ENCODE measurements at regions not wholly inside any gene's neighbourhood (a gene's known extent, or its start where the extent isn't known, plus 50 kb on each side); places are given as distances from the start of the nearest gene placed in this dataset.
A peak's percentile ranks its signal among the peaks of the same experiment; 100 is the strongest.
"Not testable (repeated sequence)": the region's sequence is repeated elsewhere in the genome, so short reads cannot be mapped to it uniquely, and the experiment has no call there.

- Histone ChIP-seq H3K36me3 (no peaks in the 10 kb centered on the region), H3K4me3 (ENCODE audit: low read depth, low read length) (no peak overlapping the region), H3K27me3 (no peaks in the 10 kb centered on the region), H3K4me1 (peaks cover 12% of the 10 kb centered on the region), H3K9me3 (no peaks in the 10 kb centered on the region)
- DNase-seq, result no peak
- TF ChIP-seq, protein P1, sequence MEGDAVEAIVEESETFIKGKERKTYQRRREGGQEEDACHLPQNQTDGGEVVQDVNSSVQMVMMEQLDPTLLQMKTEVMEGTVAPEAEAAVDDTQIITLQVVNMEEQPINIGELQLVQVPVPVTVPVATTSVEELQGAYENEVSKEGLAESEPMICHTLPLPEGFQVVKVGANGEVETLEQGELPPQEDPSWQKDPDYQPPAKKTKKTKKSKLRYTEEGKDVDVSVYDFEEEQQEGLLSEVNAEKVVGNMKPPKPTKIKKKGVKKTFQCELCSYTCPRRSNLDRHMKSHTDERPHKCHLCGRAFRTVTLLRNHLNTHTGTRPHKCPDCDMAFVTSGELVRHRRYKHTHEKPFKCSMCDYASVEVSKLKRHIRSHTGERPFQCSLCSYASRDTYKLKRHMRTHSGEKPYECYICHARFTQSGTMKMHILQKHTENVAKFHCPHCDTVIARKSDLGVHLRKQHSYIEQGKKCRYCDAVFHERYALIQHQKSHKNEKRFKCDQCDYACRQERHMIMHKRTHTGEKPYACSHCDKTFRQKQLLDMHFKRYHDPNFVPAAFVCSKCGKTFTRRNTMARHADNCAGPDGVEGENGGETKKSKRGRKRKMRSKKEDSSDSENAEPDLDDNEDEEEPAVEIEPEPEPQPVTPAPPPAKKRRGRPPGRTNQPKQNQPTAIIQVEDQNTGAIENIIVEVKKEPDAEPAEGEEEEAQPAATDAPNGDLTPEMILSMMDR (IDR thresholded peaks at IDR 0.05; ENCODE audit: low read depth, low read length), result no peak
These were observed 159.8 kb downstream of the CYSLTR2 start for GRCh38 chr13:48813518-48813917.

DNA sequence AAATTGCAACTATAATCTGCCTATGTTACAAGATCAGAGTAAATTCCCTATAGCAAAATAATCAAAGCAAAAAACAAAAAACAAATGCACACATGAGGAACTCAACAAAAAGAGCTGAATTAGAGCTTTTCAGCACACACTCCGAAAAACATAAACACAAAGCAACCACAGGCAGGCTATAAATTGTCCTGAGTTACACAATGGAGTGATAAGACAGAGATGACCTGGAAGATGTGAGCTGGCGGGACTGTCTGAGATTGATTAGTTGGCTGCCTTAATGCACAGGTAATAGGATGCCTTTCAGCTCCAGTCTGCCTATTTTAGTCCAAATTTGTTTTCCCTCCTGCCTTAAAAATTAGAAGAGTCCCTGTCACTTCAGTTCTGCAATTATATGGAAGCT, 159.0 kb upstream of the FNDC3A start:
- peak overlapping the region; percentile 21 for H3K4me3 ChIP-seq (ENCODE audit: low read depth, low read length)
- H3K27me3 ChIP-seq, result no peaks in the 10 kb centered on the region
- no peaks in the 10 kb centered on the region for H3K36me3 ChIP-seq
- TF ChIP-seq, protein P1 (IDR thresholded peaks at IDR 0.05; ENCODE audit: low read depth, low read length), result no peak
- DNase-seq, result no peak
- peaks cover 19% of the 10 kb centered on the region for H3K4me1 ChIP-seq
- no peaks in the 10 kb centered on the region for H3K9me3 ChIP-seq

DNA sequence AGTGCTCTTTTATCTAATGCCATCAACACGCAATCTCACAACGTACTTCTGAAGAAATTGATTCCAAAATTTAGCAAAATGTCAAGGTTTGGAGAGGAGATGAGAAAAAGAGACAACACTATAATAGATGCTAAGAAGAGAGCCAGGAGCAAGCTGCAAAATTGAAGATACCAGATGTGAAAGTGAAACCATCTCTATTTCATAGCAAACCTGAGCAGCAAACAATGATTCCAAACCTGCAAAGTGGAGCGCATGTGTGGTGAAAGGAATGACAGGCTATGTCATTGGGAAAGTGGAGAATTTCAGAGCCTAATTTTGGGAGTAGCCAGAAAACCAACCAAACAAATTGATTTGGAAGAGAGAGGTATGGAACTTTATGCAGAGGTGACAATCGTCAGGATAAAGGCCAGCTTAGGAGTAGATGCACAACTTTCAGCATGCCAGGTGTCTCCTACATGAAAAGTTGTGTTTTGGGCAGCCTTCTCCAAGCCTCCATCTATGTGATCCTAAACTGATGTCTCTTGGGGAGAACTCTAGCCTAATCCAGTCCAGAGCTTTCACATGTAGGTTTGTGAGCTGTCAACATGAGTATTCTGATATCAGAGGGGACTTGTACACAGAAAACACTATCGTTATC, 158.4 kb upstream of the FNDC3A start:
- no peaks in the 10 kb centered on the region for H3K36me3 ChIP-seq
- peaks cover 19% of the 10 kb centered on the region for H3K4me1 ChIP-seq
- TF ChIP-seq, protein P1 (IDR thresholded peaks at IDR 0.05; ENCODE audit: low read depth, low read length), result no peak
- no peaks in the 10 kb centered on the region for H3K27me3 ChIP-seq
- H3K9me3 ChIP-seq, result no peaks in the 10 kb centered on the region
- DNase-seq, result no peak
- peak overlapping the region; percentile 21 for H3K4me3 ChIP-seq (ENCODE audit: low read depth, low read length)

GRCh38 chr13:48818495-48819356, 157.0 kb upstream of the FNDC3A start:
- no peak for DNase-seq
- H3K36me3 ChIP-seq, result no peaks in the 10 kb centered on the region
- no peaks in the 10 kb centered on the region for H3K9me3 ChIP-seq
- H3K27me3 ChIP-seq, result no peaks in the 10 kb centered on the region
- TF ChIP-seq, protein P1 (IDR thresholded peaks at IDR 0.05; ENCODE audit: low read depth, low read length), result no peak
- H3K4me1 ChIP-seq, result peaks cover 19% of the 10 kb centered on the region
- no peak overlapping the region for H3K4me3 ChIP-seq (ENCODE audit: low read depth, low read length)

- TF ChIP-seq, protein P1 (IDR thresholded peaks at IDR 0.05; ENCODE audit: low read depth, low read length), result no peak
- DNase-seq, result no peak
- no peaks in the 10 kb centered on the region for H3K36me3 ChIP-seq
- no peaks in the 10 kb centered on the region for H3K27me3 ChIP-seq
- H3K4me3 ChIP-seq (ENCODE audit: low read depth, low read length), result no peak overlapping the region
- peaks cover 19% of the 10 kb centered on the region for H3K4me1 ChIP-seq
- H3K9me3 ChIP-seq, result no peaks in the 10 kb centered on the region
These were observed 156.3 kb upstream of the FNDC3A start for GRCh38 chr13:48819376-48819775.

DNA sequence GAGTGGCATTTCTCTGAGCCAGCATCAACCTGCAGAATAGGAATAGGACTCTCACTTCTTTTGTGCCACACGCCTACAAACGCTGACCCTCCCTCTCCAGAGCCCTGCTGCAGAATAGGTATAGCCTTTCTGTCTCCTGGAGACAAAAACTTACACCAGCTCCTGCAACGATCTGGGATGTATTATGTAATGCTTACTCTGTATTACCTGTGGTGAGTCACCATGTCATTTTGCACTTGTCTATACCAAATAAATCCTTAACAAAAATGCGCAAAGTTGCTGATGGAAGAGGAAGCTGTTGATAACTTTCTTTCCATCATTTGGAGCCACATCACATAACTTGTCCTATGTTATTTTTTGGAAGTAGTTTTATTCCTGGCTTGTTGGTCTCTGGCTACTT, 155.8 kb upstream of the FNDC3A start:
- H3K9me3 ChIP-seq, result no peaks in the 10 kb centered on the region
- TF ChIP-seq, protein P1 (IDR thresholded peaks at IDR 0.05; ENCODE audit: low read depth, low read length), result no peak
- no peaks in the 10 kb centered on the region for H3K36me3 ChIP-seq
- peaks cover 19% of the 10 kb centered on the region for H3K4me1 ChIP-seq
- DNase-seq, result no peak
- H3K27me3 ChIP-seq, result no peaks in the 10 kb centered on the region
- no peak overlapping the region for H3K4me3 ChIP-seq (ENCODE audit: low read depth, low read length)

DNA sequence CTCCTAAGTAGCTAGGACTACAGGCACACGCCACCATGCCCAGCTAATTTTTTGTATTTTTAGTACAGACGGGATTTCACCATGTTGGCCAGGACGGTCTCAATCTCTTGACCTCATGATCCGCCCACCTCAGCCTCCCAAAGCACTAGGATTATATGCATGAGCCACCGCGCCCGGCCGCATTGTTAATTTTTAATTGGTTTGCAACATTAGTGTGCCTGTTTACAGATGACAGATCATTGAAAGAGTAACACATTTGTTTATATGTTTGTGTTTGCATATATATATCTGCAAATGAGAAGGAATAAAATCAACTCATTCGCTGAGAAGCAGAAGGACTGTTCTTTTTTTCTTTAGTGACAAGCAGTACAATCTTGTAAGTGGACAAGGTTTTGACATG, 152.2 kb upstream of the FNDC3A start:
- not testable (repeated sequence) for H3K4me3 ChIP-seq (ENCODE audit: low read depth, low read length); H3K4me1 ChIP-seq; H3K9me3 ChIP-seq; H3K36me3 ChIP-seq; DNase-seq; H3K27me3 ChIP-seq
